ENCODE measurements at regions not wholly inside any gene's neighbourhood (a gene's known extent, or its start where the extent isn't known, plus 50 kb on each side); places are given as distances from the start of the nearest gene placed in this dataset.

- TF ChIP-seq CTCF (IDR thresholded peaks at IDR 0.05; ENCODE audit: poor library complexity, severe bottlenecking) (no peak), POLR2AphosphoS5 (IDR thresholded peaks at IDR 0.05) (no peak), TAF1 (IDR thresholded peaks at IDR 0.05; ENCODE audit: low read depth) (no peak), EZH2 (IDR thresholded peaks at IDR 0.05; ENCODE audit: borderline replicate concordance, insufficient read depth, low read length, poor library complexity, severe bottlenecking) (no peak), SMC3 (conservative IDR thresholded peaks at IDR 0.05; ENCODE audit: poor library complexity) (no peak), EP300 (conservative IDR thresholded peaks at IDR 0.05; ENCODE audit: poor library complexity, severe bottlenecking) (peak; percentile 43)
Observed at GRCh38 chr13:111431206-111431605, 110.8 kb downstream of the TEX29 start.
